Breast epithelium (tissue), 4 donors: ENCODE measurements at regions not wholly inside any gene's neighbourhood (a gene's known extent, or its start where the extent isn't known, plus 50 kb on each side); places are given as distances from the start of the nearest gene placed in this dataset.

Experiments
- DNase-seq, 2 donors: peaks; one replicate each; pipeline ENCODE4 v3.0.0-alpha.2; 2019; ENCODE audit warnings: low spot score in 2 of 2
- H3K27ac ChIP-seq, 2 donors: fragments of 200-600 bp; sonication (generic) in 1 of 2; one replicate each; pipeline ENCODE4 v1.5.1; 2016 to 2019; ENCODE audit warnings: mild to moderate bottlenecking in 1 of 2
- H3K27me3 ChIP-seq, 2 donors: fragments of 200-600 bp; sonication (generic) in 1 of 2; one replicate each; pipeline versions ENCODE4 v1.5.1 to v1.6.0; 2017 to 2019; ENCODE audit warnings: control low read depth in 1 of 2, mild to moderate bottlenecking in 1 of 2
- H3K36me3 ChIP-seq: fragments of 200-600 bp; one replicate; pipeline ENCODE4 v1.5.1; 2019
- H3K4me1 ChIP-seq, 2 donors: fragments of 200-600 bp; sonication (generic); one replicate each; pipeline ENCODE4 v1.5.1; 2016 to 2019; ENCODE audit warnings: control low read depth in 1 of 2
- H3K4me3 ChIP-seq, 3 donors: fragments of 200-600 bp; sonication (generic); 1 replicate in 2 of 3; 2 replicates in 1 of 3; pipeline ENCODE4 v1.5.1; 2016 to 2019; ENCODE audit warnings: mild to moderate bottlenecking in 3 of 3, moderate library complexity in 2 of 3
- H3K9me3 ChIP-seq, 2 donors: fragments of 200-600 bp; sonication (generic) in 1 of 2; one replicate each; pipeline ENCODE4 v1.5.1; 2016 to 2019; ENCODE audit warnings: control low read depth in 1 of 2
- CTCF ChIP-seq, 3 donors: fragments of 450-650 bp; IDR thresholded peaks; one replicate each; pipeline ENCODE4 v1.5.1; 2016 to 2017; ENCODE audit warnings: antibody characterized with exemption in 3 of 3, mild to moderate bottlenecking in 3 of 3, moderate library complexity in 3 of 3
- POLR2A ChIP-seq: fragments of 450-650 bp; IDR thresholded peaks from one replicate; pipeline ENCODE4 v1.6.1; 2016; ENCODE audit warnings: antibody characterized with exemption, mild to moderate bottlenecking, moderate library complexity
- POLR2AphosphoS5 ChIP-seq, 3 donors: sonication (generic); formaldehyde crosslinking; IDR thresholded peaks; one replicate each; pipeline ENCODE4 v1.6.1; 2017; ENCODE audit warnings: antibody characterized with exemption in 3 of 3
- intact Hi-C: fragments of 100-400 bp; cut with DNase I; formaldehyde crosslinking; loops from one replicate; pipeline ENCODE4 v1.15.1; 2023; ENCODE audit warnings: low total_unique reads

- Histone ChIP-seq H3K4me1 (no peaks in the 10 kb centered on the region), H3K27ac (no peak overlapping the region), H3K9me3 (no peaks in the 10 kb centered on the region), H3K4me3 (no peak overlapping the region), H3K36me3 (no peaks in the 10 kb centered on the region), H3K27me3 (no peaks in the 10 kb centered on the region)
- TF ChIP-seq CTCF (IDR thresholded peaks at IDR 0.05) = no peak
- intact Hi-C loops = no loop called here
- DNase-seq = no peak
Observed at GRCh38 chr9:111237447-111237846, 92.6 kb downstream of the OR2K2 start.

GRCh38 chr9:111236332-111236731 is 93.7 kb downstream of the OR2K2 start:
- no peak for DNase-seq
- Histone ChIP-seq H3K27me3 (no peaks in the 10 kb centered on the region), H3K4me1 (no peaks in the 10 kb centered on the region), H3K36me3 (no peaks in the 10 kb centered on the region), H3K9me3 (no peaks in the 10 kb centered on the region), H3K4me3 (no peak overlapping the region), H3K27ac (no peak overlapping the region)
- intact Hi-C loops = no loop called here
- TF ChIP-seq CTCF (IDR thresholded peaks at IDR 0.05) = no peak
- TF ChIP-seq POLR2AphosphoS5 (IDR thresholded peaks at IDR 0.05) = no peak
- no peak for TF ChIP-seq POLR2A

GRCh38 chr9:111233963-111234362 is 96.1 kb downstream of the OR2K2 start:
- DNase-seq = no peak
- intact Hi-C loops = no loop called here
- Histone ChIP-seq H3K9me3 (no peaks in the 10 kb centered on the region), H3K4me3 (no peak overlapping the region), H3K36me3 (no peaks in the 10 kb centered on the region), H3K27ac (no peak overlapping the region), H3K27me3 (no peaks in the 10 kb centered on the region), H3K4me1 (no peaks in the 10 kb centered on the region)
- no peak for TF ChIP-seq CTCF (IDR thresholded peaks at IDR 0.05)
- TF ChIP-seq POLR2AphosphoS5 (IDR thresholded peaks at IDR 0.05) = no peak
- no peak for TF ChIP-seq POLR2A

- intact Hi-C loops = no loop called here
- no peaks in the 10 kb centered on the region for H3K36me3 ChIP-seq
- TF ChIP-seq CTCF (IDR thresholded peaks at IDR 0.05) (no peak), POLR2A (no peak), POLR2AphosphoS5 (IDR thresholded peaks at IDR 0.05) (no peak)
- H3K4me1 ChIP-seq = no peaks in the 10 kb centered on the region
- H3K9me3 ChIP-seq = no peaks in the 10 kb centered on the region
- H3K4me3 ChIP-seq = no peak overlapping the region
- no peak overlapping the region for H3K27ac ChIP-seq
- no peak for DNase-seq
- H3K27me3 ChIP-seq = no peaks in the 10 kb centered on the region
Observed at GRCh38 chr9:111232997-111233790, 96.8 kb downstream of the OR2K2 start.

GRCh38 chr9:111231801-111232580 is 98.0 kb downstream of the OR2K2 start:
- TF ChIP-seq POLR2AphosphoS5 (IDR thresholded peaks at IDR 0.05) (no peak), CTCF (IDR thresholded peaks at IDR 0.05) (no peak), POLR2A (no peak)
- Histone ChIP-seq H3K36me3 (no peaks in the 10 kb centered on the region), H3K27me3 (no peaks in the 10 kb centered on the region), H3K9me3 (no peaks in the 10 kb centered on the region), H3K4me3 (no peak overlapping the region), H3K27ac (no peak overlapping the region), H3K4me1 (no peaks in the 10 kb centered on the region)
- intact Hi-C loops = no loop called here
- no peak for DNase-seq
